GM19452 (cell line): ENCODE measurements at regions not wholly inside any gene's neighbourhood (a gene's known extent, or its start where the extent isn't known, plus 50 kb on each side); places are given as distances from the start of the nearest gene placed in this dataset.

ENCODE experiments used
- ATAC-seq: cut with Tn5 transposase; IDR thresholded peaks from one replicate; pipeline ENCODE4 v1.9.1; 2021; ENCODE audit not compliant: unreplicated experiment

DNA sequence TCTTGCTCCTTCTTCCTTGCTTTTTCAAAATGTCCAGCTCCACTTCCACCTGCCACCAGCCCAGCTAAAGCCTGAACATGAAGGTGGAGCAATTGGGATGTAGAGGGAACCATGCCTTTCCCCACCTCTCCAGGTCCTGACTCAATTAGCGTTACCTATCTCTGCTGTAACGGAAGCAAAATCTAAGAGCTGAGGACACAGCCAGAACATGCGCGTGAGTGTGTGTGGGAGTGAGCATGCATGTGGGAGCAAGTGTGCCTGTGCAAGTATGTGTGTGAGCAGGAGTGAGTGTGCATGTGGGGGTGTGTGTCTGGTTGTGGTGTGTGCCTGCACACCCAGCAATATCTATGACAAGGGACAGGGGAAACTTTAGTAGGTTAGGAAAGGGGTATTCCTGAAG is 364.5 kb downstream of the MID1IP1 start:
- ATAC-seq = no peak

DNA sequence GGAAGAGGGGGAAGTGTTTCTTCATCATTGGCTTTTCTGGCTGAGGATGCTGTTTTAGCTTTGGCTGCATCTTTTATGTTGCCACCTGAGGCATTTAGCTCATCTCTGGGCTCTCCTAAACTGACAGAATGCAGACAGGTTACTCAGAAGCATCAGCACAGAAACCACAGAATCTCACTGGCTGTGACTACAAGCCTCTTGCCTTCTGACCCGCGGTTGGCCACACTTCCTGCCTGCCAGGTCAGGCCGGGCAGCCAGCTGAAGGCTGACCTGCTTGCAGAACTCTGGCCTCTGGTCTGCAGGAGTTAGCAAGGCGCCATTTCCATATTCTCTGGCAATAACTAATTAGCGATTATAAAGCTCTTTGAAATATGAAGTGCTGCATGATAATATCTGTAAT is 366.5 kb downstream of the MID1IP1 start:
- ATAC-seq = peak; percentile 84

DNA sequence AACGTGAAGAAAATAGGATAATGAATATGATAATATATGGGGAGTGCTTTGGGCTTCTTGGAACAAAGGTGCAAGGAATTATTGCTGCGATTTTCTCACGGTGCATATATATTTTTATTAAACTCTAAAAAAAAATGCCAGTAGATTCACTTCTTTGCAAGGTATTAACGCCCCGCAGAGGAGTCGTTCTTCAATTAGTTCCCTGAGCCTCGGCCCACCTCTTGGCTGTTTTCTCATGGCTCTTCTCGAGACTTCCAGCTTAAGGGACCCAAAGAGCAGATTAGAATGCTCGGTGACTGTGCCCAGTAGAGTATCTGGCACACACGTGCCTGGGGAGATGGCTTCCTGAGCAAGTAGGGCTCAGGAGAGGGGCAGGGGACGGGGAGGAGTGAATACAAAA is 367.4 kb downstream of the MID1IP1 start:
- no peak for ATAC-seq

DNA sequence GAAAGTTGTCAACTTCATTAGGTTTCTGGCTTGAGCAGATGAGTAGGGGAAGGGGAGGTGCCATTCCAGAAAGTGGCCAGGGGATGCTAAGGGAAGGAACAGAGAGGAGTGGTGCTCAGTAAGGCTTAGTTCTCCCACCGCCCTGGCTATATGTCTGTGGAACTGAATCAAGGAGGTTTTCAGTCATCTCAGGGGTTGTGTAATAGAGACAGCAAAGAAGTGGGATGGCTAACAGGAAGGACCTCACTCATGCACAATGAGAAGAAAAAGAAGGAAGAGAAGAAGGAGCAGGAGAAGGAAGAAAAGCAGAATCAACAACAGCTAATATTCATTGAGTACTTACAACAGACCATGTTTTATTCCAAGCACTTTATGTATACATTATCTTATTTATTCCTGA is 368.7 kb downstream of the MID1IP1 start:
- no peak for ATAC-seq

DNA sequence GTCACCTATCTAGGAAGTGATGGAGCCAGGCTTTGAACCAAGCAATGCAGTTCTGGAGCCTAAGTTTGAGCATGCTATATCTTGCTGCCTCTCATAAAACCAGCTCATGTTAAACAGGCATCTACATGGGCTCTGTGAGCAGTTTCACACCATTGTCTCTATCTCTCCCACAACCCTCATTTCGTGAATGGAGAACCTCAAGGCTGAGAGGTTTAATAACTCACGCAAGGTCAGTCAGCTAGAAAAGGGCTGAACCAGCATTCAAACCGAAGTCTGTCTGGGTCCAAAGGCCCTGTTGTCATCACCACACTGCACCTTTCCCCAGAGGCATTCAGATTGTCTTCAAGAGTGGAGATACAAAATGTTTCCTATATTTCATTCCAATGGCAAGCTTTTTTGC is 369.2 kb downstream of the MID1IP1 start:
- ATAC-seq = no peak

DNA sequence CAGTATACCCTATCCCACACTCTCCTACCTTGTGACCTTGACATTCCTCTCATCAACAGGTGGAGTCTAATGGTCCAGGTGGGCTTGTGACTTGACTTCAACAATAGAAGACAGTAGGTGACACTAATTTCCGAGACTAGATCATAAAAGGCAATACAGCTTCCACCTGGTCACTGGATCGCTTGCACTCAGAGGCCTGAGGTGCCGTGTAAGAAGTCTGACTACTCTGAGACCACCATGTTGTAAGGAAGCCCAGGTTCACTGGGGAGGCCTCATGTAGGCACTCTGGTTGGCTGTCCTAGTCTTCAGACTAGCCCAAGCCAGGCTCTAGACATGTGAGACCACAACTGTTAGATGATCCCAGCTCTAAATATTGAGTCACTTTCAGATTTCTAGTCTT is 370.4 kb downstream of the MID1IP1 start:
- no peak for ATAC-seq

DNA sequence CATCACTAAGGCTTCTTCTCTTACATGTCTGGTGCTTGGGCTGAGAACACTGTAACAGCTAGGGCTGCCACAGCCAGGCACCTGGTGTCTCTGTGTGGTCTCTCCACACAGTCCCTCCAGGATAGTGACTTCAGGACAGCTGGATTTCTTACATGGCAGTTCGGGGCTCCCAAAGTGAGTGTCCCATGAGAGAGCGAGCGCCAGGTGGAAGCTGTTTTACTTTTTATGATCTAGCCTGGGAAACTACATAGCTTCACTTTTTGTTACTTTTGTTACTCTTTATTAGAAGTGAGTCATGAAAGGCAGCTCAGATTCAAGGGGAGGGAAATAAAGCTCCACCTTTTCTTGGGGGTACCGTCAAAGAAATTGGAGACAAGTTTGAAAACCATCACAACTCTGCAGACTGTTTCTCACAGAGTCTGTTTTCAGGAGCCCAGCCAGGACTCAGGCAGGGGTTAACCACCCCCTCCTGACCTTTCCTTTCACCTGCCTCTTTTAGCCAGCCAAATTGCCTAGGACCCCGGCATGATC is 373.0 kb downstream of the MID1IP1 start:
- no peak for ATAC-seq

DNA sequence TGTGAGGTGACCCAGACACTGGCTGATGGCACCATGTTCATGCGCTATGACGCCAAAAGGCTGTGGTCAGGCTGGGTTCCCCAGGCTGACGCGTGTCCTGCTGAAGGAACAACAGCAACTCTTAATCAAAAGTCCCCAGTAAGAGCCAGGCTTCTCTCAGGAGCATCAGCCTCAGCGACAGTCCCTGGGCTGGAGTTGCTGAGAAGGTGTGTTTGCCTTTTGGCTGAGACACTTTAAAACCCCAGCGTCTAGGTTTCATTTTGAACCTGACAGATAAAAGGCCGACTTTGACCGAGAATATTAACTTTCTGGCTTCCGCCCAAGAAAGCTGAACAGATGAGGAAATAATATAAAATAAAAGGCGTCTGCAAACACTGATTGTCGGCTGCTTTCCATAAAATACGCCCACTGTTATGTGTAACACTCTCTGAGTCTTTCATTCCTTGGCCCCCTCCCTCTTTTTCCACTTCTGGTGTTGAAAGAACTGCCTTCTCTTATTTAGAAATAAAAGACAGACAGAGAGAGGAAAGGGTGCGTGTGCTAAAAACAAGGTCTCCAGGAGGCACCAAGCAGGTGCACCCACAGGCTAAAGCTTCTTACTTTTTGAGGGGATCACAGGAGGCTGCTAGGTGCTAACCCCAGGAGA is 373.6 kb downstream of the MID1IP1 start:
- no peak for ATAC-seq

DNA sequence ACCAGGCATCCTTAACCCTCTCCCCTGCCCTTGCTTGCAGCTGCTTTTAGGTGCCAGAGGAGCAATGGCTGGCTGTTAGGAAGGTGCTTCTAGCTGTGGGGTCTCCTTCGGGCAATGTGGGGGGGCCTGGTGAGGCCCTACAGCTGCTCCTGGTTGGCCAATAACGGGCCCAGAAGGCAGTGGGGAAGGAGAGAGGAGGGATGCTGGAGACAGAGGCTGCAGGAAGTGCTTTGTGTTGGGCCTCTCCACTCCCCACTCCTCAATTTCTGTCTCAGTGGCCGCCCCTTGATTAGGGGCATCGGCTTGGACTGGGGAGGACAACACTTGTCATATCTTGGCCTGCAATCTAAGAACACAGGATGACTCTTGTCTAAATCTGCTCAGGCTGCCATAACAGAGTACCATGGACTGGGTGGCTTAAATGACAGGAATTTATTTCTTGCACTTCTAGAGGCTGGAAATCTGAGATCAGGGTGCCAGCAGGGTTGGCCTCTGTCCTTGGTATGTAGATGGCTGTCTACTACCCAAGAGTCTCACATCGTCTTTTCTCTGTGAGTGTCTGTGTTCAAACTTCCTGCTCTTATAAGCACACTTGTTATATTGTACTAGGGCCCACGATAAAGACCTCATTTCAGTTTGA is 374.3 kb downstream of the MID1IP1 start:
- ATAC-seq = no peak

DNA sequence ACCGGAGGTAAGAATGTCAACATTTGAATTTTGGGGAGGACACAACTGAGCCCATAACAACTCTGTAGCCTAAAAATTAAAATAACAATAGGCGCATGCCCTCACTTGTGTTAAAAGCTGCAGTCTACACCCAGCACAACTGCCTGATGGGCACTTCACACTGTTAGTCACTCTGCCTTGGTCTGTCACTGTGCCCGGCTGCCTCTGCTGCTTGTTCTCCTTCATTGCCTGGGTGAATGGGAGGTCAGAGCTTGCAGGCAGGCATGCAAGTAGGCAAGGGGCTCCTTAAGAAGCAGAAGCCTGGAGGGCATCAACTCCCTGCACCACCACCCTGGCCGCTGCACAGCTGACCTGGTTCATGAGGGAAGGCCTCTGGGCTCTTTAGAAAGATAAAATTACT is 374.8 kb downstream of the MID1IP1 start:
- ATAC-seq = no peak

DNA sequence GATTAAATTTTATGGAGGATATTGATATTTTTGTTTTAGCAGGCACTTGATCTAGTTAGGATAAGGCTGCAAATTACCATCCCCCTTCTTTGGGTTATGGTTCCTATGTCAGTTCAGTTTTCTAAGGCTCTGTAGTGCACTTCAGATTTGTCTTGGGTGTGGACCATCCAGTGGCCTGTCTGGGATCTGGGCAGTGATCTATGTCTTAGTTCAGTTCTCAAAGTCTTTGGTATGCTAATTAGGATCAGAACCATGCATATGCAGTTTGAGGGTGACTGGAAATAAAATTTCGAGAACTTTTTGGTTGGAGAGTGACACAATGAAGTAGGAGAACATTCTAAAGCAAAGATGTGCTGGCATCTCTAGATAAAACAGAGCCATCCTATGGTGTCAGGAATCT is 388.2 kb downstream of the MID1IP1 start:
- no peak for ATAC-seq

DNA sequence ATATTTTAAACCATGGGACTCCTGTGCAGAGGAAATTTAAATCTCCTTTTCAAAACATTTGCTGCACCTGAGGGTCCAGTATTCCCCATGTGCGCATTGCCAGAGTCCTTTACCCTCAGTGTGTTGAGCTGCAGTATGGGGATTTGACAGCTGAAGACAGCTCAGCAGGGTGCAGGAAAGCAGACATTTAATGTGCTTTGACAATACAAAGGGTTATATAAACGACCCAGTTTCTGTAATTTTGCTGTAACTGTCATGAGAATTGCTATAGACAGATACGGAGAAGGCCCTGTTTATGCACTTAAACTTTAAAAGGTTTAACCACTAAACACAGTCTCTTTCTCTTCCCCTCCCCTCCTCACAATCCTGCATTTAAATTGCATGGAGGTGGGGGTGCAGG is 393.4 kb downstream of the MID1IP1 start:
- ATAC-seq = no peak

DNA sequence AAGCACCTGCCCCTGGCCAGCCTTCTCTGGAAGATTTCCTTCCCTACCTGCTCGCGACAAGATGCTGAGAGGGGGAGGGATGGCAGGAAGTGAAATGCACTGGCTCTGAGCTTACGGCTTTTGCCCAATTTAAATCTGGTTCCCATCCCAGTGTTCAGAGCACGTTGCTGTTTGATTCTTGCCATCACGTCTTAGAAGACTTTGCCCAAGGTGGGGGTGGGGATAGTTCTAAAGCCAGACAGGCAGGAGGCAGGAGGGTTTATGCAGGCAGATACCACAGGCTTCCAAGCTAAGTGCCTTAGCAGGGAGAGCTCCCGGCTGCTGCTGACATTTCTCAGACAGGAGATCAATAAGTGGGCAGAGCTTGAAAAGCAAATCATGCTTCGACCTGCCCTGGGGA is 393.9 kb downstream of the MID1IP1 start:
- ATAC-seq = no peak

DNA sequence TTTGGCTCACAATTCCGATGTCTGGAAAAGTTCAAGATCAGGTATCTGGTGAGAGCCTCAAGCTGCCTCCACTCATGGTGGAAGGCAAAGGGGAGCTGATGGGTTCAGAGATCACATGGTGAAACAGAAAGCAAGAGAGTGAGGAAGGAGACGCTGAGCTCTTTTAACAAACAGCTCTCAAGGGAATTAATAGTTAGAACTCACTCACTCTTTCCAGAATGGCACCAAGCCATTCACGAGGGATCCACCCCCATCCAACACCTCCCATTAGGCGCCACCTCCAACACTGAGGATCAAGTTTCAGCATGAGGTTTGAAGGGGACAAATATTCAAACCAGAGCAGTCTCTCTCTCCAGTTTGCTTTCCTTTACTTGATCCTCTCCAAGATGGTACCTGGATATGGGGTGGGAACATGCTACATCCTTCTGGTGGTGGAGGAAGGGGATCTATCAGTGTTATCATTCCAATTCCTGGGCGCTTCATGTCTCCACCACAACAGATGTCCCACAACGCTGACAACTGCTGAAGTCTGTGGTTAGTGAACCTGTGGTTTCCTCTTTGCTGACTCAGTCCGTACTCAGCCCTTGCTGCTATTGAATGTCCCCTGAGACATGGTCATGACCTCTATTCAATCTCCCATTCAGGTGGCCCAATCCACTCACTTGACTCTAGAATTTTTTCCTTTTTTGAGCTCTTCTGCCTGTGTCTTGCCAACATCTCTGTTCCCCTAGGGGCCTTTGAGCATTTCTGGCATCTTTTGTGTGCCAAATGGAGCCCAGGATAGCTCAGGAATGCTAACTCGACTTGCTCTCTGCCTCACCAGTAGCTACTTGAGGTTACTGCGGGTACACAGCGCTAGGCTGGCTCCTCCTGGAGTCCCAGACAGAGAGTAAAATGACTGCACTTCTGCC is 395.2 kb downstream of the MID1IP1 start:
- ATAC-seq = peak; percentile 95

DNA sequence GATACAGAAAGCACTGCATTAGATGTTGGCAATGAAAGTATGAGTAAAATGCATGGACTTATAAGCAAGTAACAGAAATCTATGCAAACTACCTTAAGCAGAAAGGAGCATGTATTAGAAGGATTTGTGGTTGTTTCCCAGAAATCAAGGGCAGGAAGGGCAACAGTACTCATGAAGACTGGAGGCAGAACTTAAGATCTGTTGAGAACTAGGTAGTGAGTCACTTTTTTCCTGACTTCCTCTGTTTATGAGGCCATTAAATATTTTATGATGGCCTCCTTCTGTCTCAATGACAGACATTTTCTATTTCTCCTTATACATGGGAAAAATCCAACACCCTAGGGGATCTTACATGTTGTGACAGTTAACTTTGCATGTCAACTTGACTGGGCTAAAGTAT is 398.2 kb downstream of the MID1IP1 start:
- no peak for ATAC-seq

DNA sequence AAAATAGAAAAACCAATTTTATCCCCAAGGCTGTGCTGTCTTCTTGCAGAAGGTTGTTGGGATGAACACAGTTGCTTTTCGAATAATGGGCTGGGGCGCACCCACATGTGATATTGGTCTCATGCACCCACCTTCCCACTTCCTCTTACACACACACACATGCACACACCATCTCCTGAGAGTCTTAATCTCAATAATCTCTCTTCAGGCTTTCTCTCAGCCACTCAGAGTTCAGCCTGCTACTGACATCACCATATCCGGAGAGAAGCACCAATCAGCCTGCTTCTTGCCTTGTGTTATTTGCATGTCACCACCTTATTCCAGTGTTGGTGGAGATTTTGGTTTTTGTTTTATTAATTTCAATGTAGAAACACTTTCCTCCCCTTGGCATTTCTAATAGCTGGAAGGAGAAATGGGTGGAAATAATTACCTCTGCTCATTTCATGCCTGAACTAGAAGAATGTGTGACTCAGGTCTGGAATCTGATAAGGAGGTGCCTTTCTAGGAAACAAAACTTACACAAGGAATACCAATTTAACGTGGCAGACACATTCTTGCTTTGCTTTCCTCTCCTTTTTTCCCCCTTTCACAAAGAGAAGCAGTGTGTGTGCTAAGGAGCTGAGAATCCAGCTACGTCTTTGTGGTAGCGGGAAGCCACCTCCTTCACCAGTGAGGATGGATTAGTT is 400.2 kb downstream of the MID1IP1 start:
- ATAC-seq = no peak

DNA sequence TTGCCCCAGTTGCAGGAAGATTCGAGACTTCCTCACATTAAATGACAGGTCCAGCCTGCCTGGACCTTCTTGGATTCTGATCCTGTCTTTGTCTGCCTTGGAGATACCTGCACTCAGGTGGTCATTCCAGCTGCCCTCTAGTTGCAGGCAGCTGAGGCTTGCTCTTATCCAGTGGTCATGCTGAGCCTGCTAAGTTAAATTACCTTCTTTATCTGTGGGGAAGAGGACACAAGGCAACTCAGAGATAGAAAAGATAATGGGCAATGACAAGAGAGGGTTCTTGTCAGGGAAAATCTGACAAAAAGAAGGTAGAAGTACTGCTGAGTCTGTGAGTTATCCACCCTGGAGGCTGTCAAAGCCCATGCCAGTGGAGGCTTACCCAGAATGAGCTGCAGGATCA is 401.4 kb downstream of the MID1IP1 start:
- ATAC-seq = no peak

DNA sequence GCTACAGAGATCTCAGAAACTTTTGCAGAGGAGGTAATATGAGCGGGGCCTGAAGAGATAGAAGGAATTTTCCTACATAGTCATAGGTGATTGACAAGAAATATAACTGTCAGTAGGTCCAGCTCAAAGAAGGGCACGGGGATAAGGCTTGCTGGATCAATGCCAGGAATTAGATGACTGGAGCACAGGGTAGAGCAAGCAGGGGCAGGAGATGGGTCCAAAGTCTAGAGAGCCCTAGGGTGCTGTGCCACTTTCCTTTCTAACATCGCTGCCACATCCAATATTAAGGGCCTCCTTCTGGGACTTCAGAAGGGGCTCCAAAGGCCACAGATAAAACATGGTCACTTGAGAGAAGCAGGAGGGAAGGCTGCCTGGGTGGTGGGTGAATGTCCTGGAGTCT is 402.2 kb downstream of the MID1IP1 start:
- no peak for ATAC-seq

DNA sequence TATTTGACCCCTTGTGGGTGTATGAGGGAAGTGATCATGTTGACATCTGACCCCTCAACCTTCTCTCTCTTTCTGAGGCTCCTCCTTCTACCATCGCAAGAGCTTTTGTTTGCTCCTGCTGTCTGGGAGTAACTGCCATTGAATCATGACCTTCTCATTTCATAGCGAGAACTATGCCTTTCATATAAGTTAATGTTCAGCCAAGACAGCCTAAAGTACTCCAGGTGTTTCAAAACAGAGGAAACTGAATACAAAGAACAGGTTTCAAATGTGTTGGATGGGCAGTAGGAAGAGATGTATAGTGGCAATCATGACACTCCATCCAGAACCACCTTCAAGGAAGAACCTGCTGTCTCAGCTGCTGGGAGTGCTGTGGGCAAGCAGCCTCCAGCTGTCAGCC is 403.1 kb downstream of the MID1IP1 start:
- ATAC-seq = no peak

DNA sequence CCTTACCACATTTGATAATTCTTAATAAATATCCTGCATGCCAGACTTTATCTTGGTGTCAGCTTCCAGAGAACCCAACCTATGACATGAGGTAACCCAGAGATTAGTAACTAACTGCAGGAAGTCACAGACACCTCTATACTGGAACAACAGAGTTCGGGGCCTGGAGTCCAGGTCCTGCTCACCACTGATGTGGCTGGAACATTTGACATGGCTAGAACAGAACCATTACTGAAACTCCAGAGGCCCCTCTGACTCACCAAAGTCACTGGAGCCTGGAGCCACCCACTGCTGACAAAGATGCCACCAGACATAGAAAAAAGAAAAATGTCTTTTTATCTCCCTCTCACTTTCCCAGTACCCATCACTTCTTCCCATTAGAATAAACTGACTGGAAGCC is 403.7 kb downstream of the MID1IP1 start:
- ATAC-seq = peak; percentile 51

DNA sequence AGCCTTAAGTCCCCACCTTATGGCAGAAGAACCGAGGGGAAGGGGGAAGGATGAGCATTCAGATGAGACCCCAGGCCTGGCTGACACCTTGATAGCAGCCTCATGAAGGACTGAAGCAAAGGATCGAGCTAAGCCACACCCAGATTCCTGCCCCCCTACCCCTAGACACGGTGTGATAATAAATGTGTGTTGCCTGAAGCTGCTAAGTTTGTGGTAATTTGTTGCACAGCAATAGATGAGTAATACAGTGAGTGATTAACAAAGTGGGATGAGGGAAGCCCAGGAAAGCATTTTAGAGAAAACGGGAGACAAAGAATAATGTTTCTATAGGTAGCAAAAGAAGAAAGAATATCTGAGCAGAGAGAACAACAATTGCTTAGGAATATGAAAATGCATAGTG is 404.2 kb downstream of the MID1IP1 start:
- no peak for ATAC-seq
